ENCODE measurements at regions not wholly inside any gene's neighbourhood (a gene's known extent, or its start where the extent isn't known, plus 50 kb on each side); places are given as distances from the start of the nearest gene placed in this dataset.

DNA sequence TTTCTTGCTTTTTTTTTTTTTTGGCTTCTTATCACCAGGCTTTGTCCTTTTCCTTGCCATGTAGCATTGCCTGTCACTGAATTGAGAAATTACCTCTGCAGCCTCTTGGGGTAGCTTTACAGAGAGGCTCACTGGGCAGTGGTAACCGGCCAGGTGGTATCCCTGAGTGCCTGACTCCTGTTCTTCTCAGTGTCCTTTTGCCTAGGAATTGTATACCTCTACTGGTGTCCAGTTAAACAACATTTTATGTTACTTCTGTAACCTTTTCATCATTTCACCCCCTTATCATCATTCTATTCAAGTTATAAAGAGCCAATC, 523.9 kb downstream of the BCL11A start:
- FAIRE-seq: no peak
- TF ChIP-seq, protein P1, sequence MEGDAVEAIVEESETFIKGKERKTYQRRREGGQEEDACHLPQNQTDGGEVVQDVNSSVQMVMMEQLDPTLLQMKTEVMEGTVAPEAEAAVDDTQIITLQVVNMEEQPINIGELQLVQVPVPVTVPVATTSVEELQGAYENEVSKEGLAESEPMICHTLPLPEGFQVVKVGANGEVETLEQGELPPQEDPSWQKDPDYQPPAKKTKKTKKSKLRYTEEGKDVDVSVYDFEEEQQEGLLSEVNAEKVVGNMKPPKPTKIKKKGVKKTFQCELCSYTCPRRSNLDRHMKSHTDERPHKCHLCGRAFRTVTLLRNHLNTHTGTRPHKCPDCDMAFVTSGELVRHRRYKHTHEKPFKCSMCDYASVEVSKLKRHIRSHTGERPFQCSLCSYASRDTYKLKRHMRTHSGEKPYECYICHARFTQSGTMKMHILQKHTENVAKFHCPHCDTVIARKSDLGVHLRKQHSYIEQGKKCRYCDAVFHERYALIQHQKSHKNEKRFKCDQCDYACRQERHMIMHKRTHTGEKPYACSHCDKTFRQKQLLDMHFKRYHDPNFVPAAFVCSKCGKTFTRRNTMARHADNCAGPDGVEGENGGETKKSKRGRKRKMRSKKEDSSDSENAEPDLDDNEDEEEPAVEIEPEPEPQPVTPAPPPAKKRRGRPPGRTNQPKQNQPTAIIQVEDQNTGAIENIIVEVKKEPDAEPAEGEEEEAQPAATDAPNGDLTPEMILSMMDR (IDR thresholded peaks at IDR 0.05; ENCODE audit: insufficient read depth, missing control alignments): no peak
- DNase-seq (ENCODE audit: insufficient read length, low spot score): no peak

DNA sequence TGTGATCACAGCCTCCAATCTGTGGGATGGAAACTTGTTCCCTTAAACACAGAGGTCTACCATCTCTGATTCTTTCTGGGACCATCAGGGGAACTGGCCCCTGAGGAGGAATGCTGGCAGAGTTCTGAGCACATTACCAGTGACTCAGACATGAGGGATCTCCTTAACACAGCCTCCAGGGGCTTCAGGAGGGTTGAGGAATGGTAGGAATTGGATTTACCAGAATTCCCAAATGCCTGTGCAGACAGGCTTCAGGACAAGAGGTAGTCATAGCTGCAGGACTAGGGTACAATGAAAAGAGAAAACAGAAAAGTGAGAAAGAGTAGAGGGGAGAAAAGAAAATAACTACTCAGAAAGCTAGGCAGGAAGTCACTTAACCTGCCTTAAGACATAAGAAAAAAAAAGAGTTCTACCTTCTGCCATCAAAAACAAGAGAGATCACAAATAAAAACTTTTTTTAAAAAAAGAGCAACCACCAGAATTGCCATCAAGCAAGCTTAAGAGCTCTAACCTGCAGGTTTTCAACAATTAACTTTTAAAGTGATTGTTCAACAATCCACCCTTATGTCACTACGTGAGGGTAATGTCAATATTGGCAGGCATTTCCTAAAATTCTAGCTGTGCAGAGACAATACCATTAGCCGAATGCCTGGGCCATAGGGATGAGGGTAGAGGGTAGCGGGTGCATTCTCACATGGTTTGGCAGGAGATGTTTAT, 524.4 kb downstream of the BCL11A start:
- no peak for DNase-seq (ENCODE audit: insufficient read length, low spot score)
- no peak for FAIRE-seq
- TF ChIP-seq, protein P1 (IDR thresholded peaks at IDR 0.05; ENCODE audit: insufficient read depth, missing control alignments): no peak

DNA sequence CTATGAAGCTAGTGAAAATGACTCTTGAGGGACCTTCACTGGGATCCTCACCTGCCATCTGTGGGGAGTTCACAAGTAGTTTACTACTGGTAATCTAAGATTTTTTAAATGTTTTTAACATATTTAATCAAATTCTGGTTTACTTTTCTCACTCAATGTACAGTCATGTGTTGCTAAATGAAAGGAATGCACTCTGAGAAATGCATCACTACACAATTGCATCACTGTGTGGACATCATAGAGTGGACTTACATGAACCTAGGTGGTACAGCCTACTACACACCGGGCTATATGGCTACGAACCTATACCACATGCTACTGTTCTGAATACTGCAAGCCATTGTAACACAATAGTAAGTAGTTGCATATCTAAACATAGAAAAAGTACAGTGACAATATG, 528.0 kb downstream of the BCL11A start:
- TF ChIP-seq, protein P1 (IDR thresholded peaks at IDR 0.05; ENCODE audit: insufficient read depth, missing control alignments): no peak
- DNase-seq (ENCODE audit: insufficient read length, low spot score): no peak
- FAIRE-seq: no peak

DNA sequence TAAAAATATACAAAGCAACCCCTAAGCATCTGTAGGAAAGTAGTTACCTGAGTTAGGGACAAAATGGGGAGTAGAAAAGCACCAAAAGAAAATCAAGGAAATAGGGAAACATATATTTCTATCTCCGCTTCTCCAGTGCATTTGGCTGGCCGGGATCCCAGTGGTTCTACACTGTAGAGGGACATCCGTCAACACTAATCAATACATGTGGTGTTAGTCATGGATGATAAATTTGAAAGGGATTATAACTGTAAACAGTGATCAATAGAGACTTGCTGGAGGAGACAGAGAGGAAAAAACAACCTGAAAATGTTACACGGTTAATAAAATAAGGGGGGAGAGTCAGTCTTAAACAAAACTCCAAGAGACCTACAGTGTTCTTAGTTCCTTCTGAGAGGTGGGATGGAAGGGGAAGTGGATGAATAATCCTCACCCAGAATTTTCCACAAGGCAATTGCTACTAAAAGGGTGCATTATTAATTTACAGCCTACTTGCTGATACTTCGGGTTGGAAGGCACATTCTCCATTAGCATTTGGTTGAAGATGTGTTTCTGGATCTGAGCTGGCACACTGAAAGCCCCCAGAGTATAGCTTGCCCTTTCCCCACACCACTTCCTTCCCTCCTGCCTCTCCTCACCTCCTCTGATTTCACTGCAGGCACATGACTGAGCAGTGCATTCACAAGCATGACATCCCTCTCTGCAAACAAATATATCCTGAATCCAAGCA, 530.0 kb downstream of the BCL11A start:
- no peak for FAIRE-seq
- TF ChIP-seq, protein P1 (IDR thresholded peaks at IDR 0.05; ENCODE audit: insufficient read depth, missing control alignments): no peak

DNA sequence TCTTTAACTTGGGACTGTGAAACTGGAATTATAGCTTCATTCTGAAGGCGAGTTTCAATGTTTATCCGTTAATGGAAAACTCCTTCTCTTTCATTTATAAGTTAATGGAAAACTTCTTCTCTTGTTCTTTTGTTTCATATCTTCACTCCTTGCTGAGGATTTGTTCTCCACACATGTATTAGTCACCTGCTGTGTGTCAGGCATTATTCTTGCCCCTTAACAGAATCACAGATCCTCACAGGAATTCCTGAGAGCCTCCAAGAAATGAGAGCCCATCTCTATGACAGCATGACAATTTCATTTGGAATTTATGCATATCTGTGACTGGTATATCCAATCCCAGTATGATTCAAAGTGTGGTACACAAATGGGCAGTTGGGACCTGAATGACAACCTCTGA, 545.8 kb downstream of the BCL11A start:
- DNase-seq (ENCODE audit: insufficient read length, low spot score): no peak
- TF ChIP-seq, protein P1 (IDR thresholded peaks at IDR 0.05; ENCODE audit: insufficient read depth, missing control alignments): no peak
- no peak for FAIRE-seq

More for the DNA sequence above, 530.0 kb downstream of the BCL11A start:
- no peak for DNase-seq (ENCODE audit: insufficient read length, low spot score)

DNA sequence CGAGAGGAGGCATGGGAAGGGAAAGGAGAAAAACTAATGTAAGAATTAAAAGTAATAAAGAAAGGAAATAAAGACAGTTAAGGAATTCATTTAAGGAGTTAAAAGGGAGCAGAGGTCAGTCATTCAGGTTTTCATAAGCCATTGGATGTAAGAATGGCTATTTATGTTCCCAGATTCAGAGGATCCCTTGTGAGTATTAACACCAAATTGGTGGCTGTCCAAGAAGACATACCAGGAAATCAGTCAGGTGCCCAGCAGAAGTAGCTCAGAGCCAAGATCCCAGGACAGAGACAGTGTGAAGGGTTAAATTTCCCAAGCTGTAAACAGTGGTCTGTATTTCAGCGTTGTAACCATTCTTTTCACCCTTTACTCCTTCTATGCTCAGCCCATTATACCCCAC, 550.4 kb downstream of the BCL11A start:
- no peak for DNase-seq (ENCODE audit: insufficient read length, low spot score)
- TF ChIP-seq, protein P1 (IDR thresholded peaks at IDR 0.05; ENCODE audit: insufficient read depth, missing control alignments): no peak
- FAIRE-seq: no peak
